ENCODE measurements at regions not wholly inside any gene's neighbourhood (a gene's known extent, or its start where the extent isn't known, plus 50 kb on each side); places are given as distances from the start of the nearest gene placed in this dataset.

- no peaks in the 10 kb centered on the region for H3K36me3 ChIP-seq (ENCODE audit: insufficient read depth, insufficient read length, low read length)
- no peak overlapping the region for H3K4me3 ChIP-seq (ENCODE audit: insufficient read length, low read depth)
- no peaks in the 10 kb centered on the region; the same call in 1 of the 2 replicates for H3K9me3 ChIP-seq (ENCODE audit: insufficient read depth, low read length)
- no peak overlapping the region for H3K9ac ChIP-seq (ENCODE audit: insufficient read length, low read depth)
- no peak for TF ChIP-seq ZNF274 (IDR thresholded peaks at IDR 0.05; ENCODE audit: low read depth, low read length)
- no peak for TF ChIP-seq SUZ12 (IDR thresholded peaks at IDR 0.05; ENCODE audit: extremely low read depth, insufficient read depth, insufficient read length)
- no peak for TF ChIP-seq YY1 (IDR thresholded peaks at IDR 0.05; ENCODE audit: insufficient read depth, insufficient read length)
- no peaks in the 10 kb centered on the region for H3K4me1 ChIP-seq (ENCODE audit: insufficient read depth, insufficient read length)
- H3K27me3 ChIP-seq (ENCODE audit: insufficient read depth, insufficient read length), result no peaks in the 10 kb centered on the region
- no peak for DNase-seq (ENCODE audit: low read depth, low spot score)
These were observed 131.7 kb upstream of the ELL2 start for GRCh38 chr5:96093340-96093739.

DNA sequence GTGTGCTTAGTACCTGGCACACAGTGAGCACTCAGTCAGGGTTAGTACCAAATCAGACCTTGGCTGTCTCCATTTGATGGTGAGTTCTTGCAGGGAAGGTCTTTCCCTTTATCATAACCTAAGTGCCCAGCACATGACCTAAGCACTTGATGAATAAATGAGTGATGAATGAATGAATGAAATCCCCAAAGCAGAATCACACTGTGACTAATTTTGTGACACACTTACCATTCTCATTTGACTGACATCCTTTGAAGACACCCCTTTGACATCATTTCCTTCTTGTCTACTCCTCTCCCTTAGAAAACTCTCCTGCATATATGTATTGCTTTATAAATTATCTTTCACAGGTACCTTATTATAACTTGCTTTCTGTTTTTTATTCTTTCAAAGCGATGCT is 130.2 kb upstream of the ELL2 start:
- DNase-seq (ENCODE audit: low read depth, low spot score), result no peak
- TF ChIP-seq ZNF274 (IDR thresholded peaks at IDR 0.05; ENCODE audit: low read depth, low read length) (no peak), SUZ12 (IDR thresholded peaks at IDR 0.05; ENCODE audit: extremely low read depth, insufficient read depth, insufficient read length) (no peak), YY1 (IDR thresholded peaks at IDR 0.05; ENCODE audit: insufficient read depth, insufficient read length) (no peak)
- no peaks in the 10 kb centered on the region for H3K27me3 ChIP-seq (ENCODE audit: insufficient read depth, insufficient read length)
- H3K36me3 ChIP-seq (ENCODE audit: insufficient read depth, insufficient read length, low read length), result no peaks in the 10 kb centered on the region
- H3K9ac ChIP-seq (ENCODE audit: insufficient read length, low read depth), result no peak overlapping the region
- no peaks in the 10 kb centered on the region for H3K4me1 ChIP-seq (ENCODE audit: insufficient read depth, insufficient read length)
- H3K4me3 ChIP-seq (ENCODE audit: insufficient read length, low read depth), result no peak overlapping the region
- H3K9me3 ChIP-seq (ENCODE audit: insufficient read depth, low read length), result no peaks in the 10 kb centered on the region; the same call in 1 of the 2 replicates

DNA sequence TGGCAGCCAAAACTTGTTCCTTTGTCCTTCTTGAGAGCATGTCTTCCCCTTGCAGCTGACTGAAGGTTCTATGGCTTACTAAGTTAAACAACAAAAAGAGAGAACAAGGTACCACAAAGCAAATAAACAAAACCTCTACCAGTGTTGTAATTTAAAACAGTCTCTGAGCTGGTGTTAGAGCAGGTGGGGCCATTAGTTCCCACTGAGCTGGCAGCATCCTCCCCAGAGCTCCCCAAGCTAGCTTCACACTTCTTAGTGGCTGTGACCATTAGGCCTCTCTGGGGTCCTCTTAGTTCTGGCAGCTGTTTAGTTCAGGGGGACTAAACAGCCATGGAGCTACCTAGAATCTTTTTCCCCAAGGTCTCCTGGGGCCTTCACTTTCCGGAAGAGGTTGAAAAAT is 128.6 kb upstream of the ELL2 start:
- Histone ChIP-seq H3K27me3 (ENCODE audit: insufficient read depth, insufficient read length) (no peaks in the 10 kb centered on the region), H3K9me3 (ENCODE audit: insufficient read depth, low read length) (no peaks in the 10 kb centered on the region; the same call in 1 of the 2 replicates), H3K4me1 (ENCODE audit: insufficient read depth, insufficient read length) (no peaks in the 10 kb centered on the region), H3K36me3 (ENCODE audit: insufficient read depth, insufficient read length, low read length) (no peaks in the 10 kb centered on the region), H3K4me3 (ENCODE audit: insufficient read length, low read depth) (no peak overlapping the region), H3K9ac (ENCODE audit: insufficient read length, low read depth) (no peak overlapping the region)
- TF ChIP-seq YY1 (IDR thresholded peaks at IDR 0.05; ENCODE audit: insufficient read depth, insufficient read length) (no peak), ZNF274 (IDR thresholded peaks at IDR 0.05; ENCODE audit: low read depth, low read length) (no peak), SUZ12 (IDR thresholded peaks at IDR 0.05; ENCODE audit: extremely low read depth, insufficient read depth, insufficient read length) (no peak)
- DNase-seq (ENCODE audit: low read depth, low spot score), result no peak

- Histone ChIP-seq H3K27me3 (ENCODE audit: insufficient read depth, insufficient read length) (no peaks in the 10 kb centered on the region), H3K4me3 (ENCODE audit: insufficient read length, low read depth) (no peak overlapping the region), H3K9me3 (ENCODE audit: insufficient read depth, low read length) (no peaks in the 10 kb centered on the region; the same call in 1 of the 2 replicates), H3K9ac (ENCODE audit: insufficient read length, low read depth) (no peak overlapping the region), H3K4me1 (ENCODE audit: insufficient read depth, insufficient read length) (no peaks in the 10 kb centered on the region), H3K36me3 (ENCODE audit: insufficient read depth, insufficient read length, low read length) (no peaks in the 10 kb centered on the region)
- no peak for DNase-seq (ENCODE audit: low read depth, low spot score)
- TF ChIP-seq YY1 (IDR thresholded peaks at IDR 0.05; ENCODE audit: insufficient read depth, insufficient read length) (no peak), ZNF274 (IDR thresholded peaks at IDR 0.05; ENCODE audit: low read depth, low read length) (no peak), SUZ12 (IDR thresholded peaks at IDR 0.05; ENCODE audit: extremely low read depth, insufficient read depth, insufficient read length) (no peak)
These were observed 127.3 kb upstream of the ELL2 start for GRCh38 chr5:96088706-96089498.

DNA sequence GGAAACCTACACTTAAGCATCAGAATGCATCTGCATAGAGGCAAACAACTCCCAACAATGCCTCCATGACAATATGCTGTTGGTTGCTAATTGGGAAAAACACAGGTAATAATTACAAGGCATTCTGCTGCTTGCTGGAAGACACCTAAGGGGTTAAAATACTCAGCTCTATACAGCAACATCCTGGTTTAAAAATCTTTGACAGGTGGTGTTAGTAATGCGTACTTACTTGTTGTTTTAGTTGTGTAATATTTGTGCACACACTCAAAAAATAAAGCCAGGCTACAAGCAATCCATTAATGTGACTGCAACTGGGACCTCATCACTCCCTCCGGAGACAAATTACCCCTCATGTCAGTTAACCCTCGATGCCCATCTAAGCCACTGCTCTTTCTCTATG is 126.3 kb upstream of the ELL2 start:
- Histone ChIP-seq H3K27me3 (ENCODE audit: insufficient read depth, insufficient read length) (no peaks in the 10 kb centered on the region), H3K4me3 (ENCODE audit: insufficient read length, low read depth) (no peak overlapping the region), H3K9ac (ENCODE audit: insufficient read length, low read depth) (no peak overlapping the region), H3K9me3 (ENCODE audit: insufficient read depth, low read length) (no peaks in the 10 kb centered on the region; the same call in 1 of the 2 replicates), H3K4me1 (ENCODE audit: insufficient read depth, insufficient read length) (no peaks in the 10 kb centered on the region), H3K36me3 (ENCODE audit: insufficient read depth, insufficient read length, low read length) (no peaks in the 10 kb centered on the region)
- DNase-seq (ENCODE audit: low read depth, low spot score), result no peak
- TF ChIP-seq SUZ12 (IDR thresholded peaks at IDR 0.05; ENCODE audit: extremely low read depth, insufficient read depth, insufficient read length) (no peak), ZNF274 (IDR thresholded peaks at IDR 0.05; ENCODE audit: low read depth, low read length) (no peak), YY1 (IDR thresholded peaks at IDR 0.05; ENCODE audit: insufficient read depth, insufficient read length) (no peak)

DNA sequence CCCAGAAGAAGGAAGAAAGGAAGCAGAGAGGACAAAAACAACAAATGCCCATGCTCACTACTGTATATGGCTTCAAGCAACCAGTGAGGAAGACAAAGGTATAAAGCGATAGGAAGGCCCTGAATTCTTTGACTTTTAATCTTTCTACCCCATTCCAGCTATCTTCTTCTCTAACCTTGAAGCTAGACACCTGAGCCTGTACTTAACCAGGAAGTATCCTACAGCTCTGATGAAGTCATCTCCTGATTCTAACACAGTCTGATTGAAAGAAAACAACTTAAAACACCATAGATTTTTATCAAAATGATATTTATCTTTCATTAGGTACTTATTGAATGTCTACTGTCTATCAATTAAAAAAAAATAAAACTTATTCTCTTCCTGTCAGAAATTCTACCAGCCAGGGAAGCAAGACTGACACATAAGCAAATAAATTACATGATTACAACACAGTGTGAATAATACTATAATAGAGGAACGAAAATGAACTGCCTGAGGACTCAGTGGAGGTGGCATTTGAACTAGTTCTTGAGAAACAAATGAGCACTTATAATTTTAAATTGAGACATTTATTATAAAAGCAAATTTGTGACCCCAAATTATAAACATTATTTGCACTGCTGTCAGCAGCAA is 123.3 kb upstream of the ELL2 start:
- Histone ChIP-seq H3K9me3 (ENCODE audit: insufficient read depth, low read length) (no peaks in the 10 kb centered on the region), H3K36me3 (ENCODE audit: insufficient read depth, insufficient read length, low read length) (no peaks in the 10 kb centered on the region), H3K9ac (ENCODE audit: insufficient read length, low read depth) (no peak overlapping the region), H3K4me3 (ENCODE audit: insufficient read length, low read depth) (no peak overlapping the region), H3K4me1 (ENCODE audit: insufficient read depth, insufficient read length) (no peaks in the 10 kb centered on the region), H3K27me3 (ENCODE audit: insufficient read depth, insufficient read length) (no peaks in the 10 kb centered on the region)
- no peak for DNase-seq (ENCODE audit: low read depth, low spot score)
- TF ChIP-seq YY1 (IDR thresholded peaks at IDR 0.05; ENCODE audit: insufficient read depth, insufficient read length), result no peak
- no peak for TF ChIP-seq ZNF274 (IDR thresholded peaks at IDR 0.05; ENCODE audit: low read depth, low read length)
- TF ChIP-seq SUZ12 (IDR thresholded peaks at IDR 0.05; ENCODE audit: extremely low read depth, insufficient read depth, insufficient read length), result no peak

DNA sequence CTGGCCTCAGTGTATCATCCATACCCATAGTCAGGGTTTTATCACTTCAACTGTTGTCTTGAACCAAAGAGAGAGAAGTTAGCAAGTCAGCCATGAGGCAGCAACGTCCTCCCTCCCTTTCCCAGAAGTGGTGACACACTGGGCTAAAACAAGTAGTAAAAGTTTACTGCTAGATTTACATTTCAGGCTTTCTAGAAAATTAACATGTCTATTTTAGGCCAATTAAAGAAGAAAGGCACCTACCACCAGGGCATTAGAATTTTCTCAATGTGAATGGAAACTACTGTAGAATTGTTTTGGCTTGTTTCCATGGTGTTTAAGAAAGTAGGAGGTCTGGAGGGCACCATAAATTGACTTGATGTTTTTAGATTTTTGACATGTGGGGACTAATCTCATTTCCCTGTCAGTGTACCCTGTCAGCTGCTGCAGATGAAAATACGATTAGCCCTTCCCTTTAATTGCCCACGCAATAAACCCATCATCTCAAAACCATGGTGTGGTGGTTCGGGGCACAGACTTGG is 121.8 kb upstream of the ELL2 start:
- Histone ChIP-seq H3K9ac (ENCODE audit: insufficient read length, low read depth) (no peak overlapping the region), H3K9me3 (ENCODE audit: insufficient read depth, low read length) (no peaks in the 10 kb centered on the region), H3K4me1 (ENCODE audit: insufficient read depth, insufficient read length) (no peaks in the 10 kb centered on the region), H3K36me3 (ENCODE audit: insufficient read depth, insufficient read length, low read length) (no peaks in the 10 kb centered on the region), H3K4me3 (ENCODE audit: insufficient read length, low read depth) (no peak overlapping the region), H3K27me3 (ENCODE audit: insufficient read depth, insufficient read length) (no peaks in the 10 kb centered on the region)
- DNase-seq (ENCODE audit: low read depth, low spot score), result peak; percentile 56
- TF ChIP-seq YY1 (IDR thresholded peaks at IDR 0.05; ENCODE audit: insufficient read depth, insufficient read length) (no peak), SUZ12 (IDR thresholded peaks at IDR 0.05; ENCODE audit: extremely low read depth, insufficient read depth, insufficient read length) (no peak), ZNF274 (IDR thresholded peaks at IDR 0.05; ENCODE audit: low read depth, low read length) (no peak)
